ENCODE measurements at regions not wholly inside any gene's neighbourhood (a gene's known extent, or its start where the extent isn't known, plus 50 kb on each side); places are given as distances from the start of the nearest gene placed in this dataset.
"Not testable (repeated sequence)": the region's sequence is repeated elsewhere in the genome, so short reads cannot be mapped to it uniquely, and the experiment has no call there.

GRCh38 chrX:65902011-65902410 is 137.9 kb downstream of the VSIG4 start:
- intact Hi-C loops (cut with micrococcal nuclease) = no loop called here
- H3K27me3 Mint-ChIP-seq = no peaks in the 10 kb centered on the region
- H3K27ac Mint-ChIP-seq = no peak overlapping the region
- H3K9me3 Mint-ChIP-seq = peaks cover 1% of the 10 kb centered on the region
- CTCF ChIA-PET = no interaction called here
- POLR2A ChIA-PET = no interaction called here
- H3K4me1 Mint-ChIP-seq (ENCODE audit: low read depth) = peaks cover 16% of the 10 kb centered on the region
- DNase-seq (no peak), ATAC-seq (no peak)
- no peak overlapping the region for H3K4me3 Mint-ChIP-seq
- TF ChIP-seq, protein P1, sequence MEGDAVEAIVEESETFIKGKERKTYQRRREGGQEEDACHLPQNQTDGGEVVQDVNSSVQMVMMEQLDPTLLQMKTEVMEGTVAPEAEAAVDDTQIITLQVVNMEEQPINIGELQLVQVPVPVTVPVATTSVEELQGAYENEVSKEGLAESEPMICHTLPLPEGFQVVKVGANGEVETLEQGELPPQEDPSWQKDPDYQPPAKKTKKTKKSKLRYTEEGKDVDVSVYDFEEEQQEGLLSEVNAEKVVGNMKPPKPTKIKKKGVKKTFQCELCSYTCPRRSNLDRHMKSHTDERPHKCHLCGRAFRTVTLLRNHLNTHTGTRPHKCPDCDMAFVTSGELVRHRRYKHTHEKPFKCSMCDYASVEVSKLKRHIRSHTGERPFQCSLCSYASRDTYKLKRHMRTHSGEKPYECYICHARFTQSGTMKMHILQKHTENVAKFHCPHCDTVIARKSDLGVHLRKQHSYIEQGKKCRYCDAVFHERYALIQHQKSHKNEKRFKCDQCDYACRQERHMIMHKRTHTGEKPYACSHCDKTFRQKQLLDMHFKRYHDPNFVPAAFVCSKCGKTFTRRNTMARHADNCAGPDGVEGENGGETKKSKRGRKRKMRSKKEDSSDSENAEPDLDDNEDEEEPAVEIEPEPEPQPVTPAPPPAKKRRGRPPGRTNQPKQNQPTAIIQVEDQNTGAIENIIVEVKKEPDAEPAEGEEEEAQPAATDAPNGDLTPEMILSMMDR (IDR thresholded peaks at IDR 0.05) = no peak
- H3K36me3 Mint-ChIP-seq (ENCODE audit: low read depth) = no peaks in the 10 kb centered on the region

DNA sequence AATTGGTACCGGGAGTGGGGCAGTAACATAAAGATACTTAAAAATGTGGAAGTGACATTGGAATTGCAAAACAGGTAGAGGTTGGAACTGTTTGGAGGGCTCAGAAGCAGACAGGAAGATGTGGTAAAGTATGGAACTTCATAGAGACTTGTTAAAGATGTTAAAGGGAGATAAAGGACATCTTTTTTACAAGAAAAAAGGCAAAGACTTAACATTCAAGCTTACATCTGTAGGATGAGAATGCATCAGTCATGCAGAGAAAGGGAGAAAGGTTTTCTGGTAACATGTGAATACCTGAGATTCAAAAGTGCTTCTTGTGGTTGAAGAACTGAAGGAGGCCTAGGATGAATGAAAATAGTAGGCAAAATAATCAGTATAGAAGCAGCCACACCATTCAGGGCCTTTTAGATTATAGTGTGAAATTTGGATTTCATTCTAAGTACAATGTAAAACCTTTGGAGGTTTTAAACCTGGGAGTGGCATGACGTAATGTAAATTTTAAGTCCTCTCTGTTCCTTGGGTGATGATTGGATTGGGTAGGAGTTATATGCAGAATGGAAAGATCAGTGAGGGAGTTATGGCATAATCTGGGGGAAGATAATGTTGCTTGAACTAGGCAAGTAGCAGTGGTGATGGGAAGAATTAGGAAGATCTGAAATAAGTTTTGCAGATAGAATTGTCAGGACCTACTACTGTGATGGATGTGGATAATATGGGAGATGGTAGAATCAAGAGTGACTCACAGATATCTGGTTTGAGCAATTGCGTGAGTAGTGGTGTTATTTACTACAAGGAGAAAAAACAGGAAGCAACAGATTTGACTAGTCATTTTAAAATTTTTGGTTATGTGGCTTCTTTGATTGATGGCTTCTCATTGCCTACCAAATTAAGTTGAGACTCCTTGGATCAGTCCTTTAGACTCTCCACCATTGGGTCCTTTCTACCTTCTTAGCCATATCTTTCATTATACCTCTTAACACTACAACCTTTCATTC is 138.7 kb downstream of the VSIG4 start:
- Mint-ChIP-seq H3K27me3 (no peaks in the 10 kb centered on the region), H3K4me1 (ENCODE audit: low read depth) (peaks cover 16% of the 10 kb centered on the region), H3K36me3 (ENCODE audit: low read depth) (no peaks in the 10 kb centered on the region), H3K4me3 (no peak overlapping the region), H3K27ac (no peak overlapping the region), H3K9me3 (peaks cover 1% of the 10 kb centered on the region)
- ChIA-PET CTCF (no interaction called here), POLR2A (no interaction called here)
- TF ChIP-seq, protein P1 (IDR thresholded peaks at IDR 0.05) = no peak
- no peak for ATAC-seq
- intact Hi-C loops (cut with micrococcal nuclease) = no loop called here
- DNase-seq = no peak

- POLR2A ChIA-PET = no interaction called here
- Mint-ChIP-seq H3K36me3 (ENCODE audit: low read depth) (no peaks in the 10 kb centered on the region), H3K9me3 (peaks cover 2% of the 10 kb centered on the region), H3K4me3 (no peak overlapping the region), H3K27me3 (no peaks in the 10 kb centered on the region), H3K27ac (no peak overlapping the region), H3K4me1 (ENCODE audit: low read depth) (peaks cover 24% of the 10 kb centered on the region)
- ATAC-seq = peak; percentile 53
- intact Hi-C loops (cut with micrococcal nuclease) = no loop called here
- TF ChIP-seq, protein P1 (IDR thresholded peaks at IDR 0.05) = no peak
- peak; percentile 47 for DNase-seq
- CTCF ChIA-PET = interaction anchor here (0.9 kb wide), 1 partner anchor 10 kb away, joined by 3 read pairs; no protein-coding TSS in a partner anchor
These were observed 145.7 kb downstream of the VSIG4 start for GRCh38 chrX:65894133-65894532.

DNA sequence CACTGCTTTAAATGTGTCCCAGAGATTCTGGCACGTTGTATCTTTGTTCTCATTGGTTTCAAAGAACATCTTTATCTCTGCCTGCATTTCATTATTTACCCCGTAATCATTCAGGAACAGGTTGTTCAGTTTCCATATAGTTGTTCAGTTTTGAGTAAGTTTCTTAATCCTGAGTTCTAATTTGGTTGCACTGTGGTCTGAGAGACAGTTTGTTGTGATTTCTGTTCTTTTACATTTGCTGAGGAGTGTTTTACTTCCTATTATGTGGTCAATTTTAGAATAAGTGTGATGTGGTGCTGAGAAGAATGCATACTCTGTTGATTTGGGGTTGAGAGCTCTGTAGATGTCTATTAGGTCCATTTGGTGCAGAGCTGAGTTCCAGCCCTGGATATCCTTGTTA is 148.1 kb downstream of the VSIG4 start:
- ATAC-seq; CTCF ChIA-PET; H3K4me3 Mint-ChIP-seq; H3K36me3 Mint-ChIP-seq (ENCODE audit: low read depth); H3K27ac Mint-ChIP-seq; POLR2A ChIA-PET; H3K9me3 Mint-ChIP-seq; DNase-seq; H3K27me3 Mint-ChIP-seq; intact Hi-C loops (cut with micrococcal nuclease): not testable (repeated sequence)
- H3K4me1 Mint-ChIP-seq (ENCODE audit: low read depth) = peaks cover 24% of the 10 kb centered on the region

GRCh38 chrX:65888150-65888549 is 151.7 kb downstream of the VSIG4 start:
- H3K36me3 Mint-ChIP-seq (ENCODE audit: low read depth); H3K4me3 Mint-ChIP-seq; H3K9me3 Mint-ChIP-seq; CTCF ChIA-PET; H3K27ac Mint-ChIP-seq; POLR2A ChIA-PET; ATAC-seq; DNase-seq; intact Hi-C loops (cut with micrococcal nuclease); H3K27me3 Mint-ChIP-seq: not testable (repeated sequence)
- H3K4me1 Mint-ChIP-seq (ENCODE audit: low read depth) = peaks cover 24% of the 10 kb centered on the region

GRCh38 chrX:65883556-65883955 is 156.3 kb downstream of the VSIG4 start:
- ATAC-seq = no peak
- no peak overlapping the region for H3K27ac Mint-ChIP-seq
- H3K9me3 Mint-ChIP-seq = no peaks in the 10 kb centered on the region
- POLR2A ChIA-PET = no interaction called here
- TF ChIP-seq, protein P1 (IDR thresholded peaks at IDR 0.05) = no peak
- no peak overlapping the region for H3K4me3 Mint-ChIP-seq
- peaks cover 21% of the 10 kb centered on the region for H3K4me1 Mint-ChIP-seq (ENCODE audit: low read depth)
- CTCF ChIA-PET = interaction anchor here (1.6 kb wide), 1 partner anchor 11 kb away, joined by 3 read pairs; no protein-coding TSS in a partner anchor
- intact Hi-C loops (cut with micrococcal nuclease) = no loop called here
- H3K27me3 Mint-ChIP-seq = no peaks in the 10 kb centered on the region
- no peak for DNase-seq
- H3K36me3 Mint-ChIP-seq (ENCODE audit: low read depth) = no peaks in the 10 kb centered on the region

Data from activated CD8-positive, alpha-beta T cell treated with anti-CD3 and anti-CD28 coated beads for 36 hours (primary cell).